ENCODE measurements at regions not wholly inside any gene's neighbourhood (a gene's known extent, or its start where the extent isn't known, plus 50 kb on each side); places are given as distances from the start of the nearest gene placed in this dataset.

DNA sequence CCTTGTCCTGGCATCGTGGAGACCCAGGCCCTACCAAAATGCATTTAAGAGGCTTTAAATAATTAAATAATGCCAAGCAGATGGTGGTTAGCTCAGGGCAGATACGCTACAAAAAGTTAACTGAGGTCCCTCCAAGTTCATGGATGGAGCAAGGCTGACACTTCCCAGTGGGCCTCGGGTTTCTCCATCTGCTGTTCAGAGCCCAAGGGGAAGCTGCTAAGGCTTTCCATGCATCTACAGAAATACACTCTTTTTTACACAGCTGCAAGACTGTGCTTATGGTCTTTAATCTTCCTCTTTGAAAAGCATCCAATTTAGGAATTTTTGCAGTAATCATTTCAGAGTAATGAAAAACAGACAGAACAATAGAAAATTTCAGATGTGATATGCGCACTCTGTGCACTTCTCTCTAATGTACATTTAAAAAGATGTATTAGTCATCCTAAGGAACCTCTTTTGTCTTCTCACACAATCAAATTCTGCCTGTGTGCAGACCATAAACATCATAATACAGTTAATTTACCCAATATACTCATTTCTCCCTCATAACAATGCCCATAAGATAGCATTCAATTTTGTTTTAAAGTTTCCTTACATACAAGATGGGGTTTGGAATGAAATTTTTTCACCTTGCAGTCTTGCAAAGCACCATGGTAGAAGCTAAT is 173.2 kb upstream of the ATP1B1 start:
- Histone ChIP-seq H3K4me3 (no peak overlapping the region), H3K9me3 (no peaks in the 10 kb centered on the region), H3K27me3 (no peaks in the 10 kb centered on the region), H3K36me3 (no peaks in the 10 kb centered on the region), H3K4me1 (no peaks in the 10 kb centered on the region), H3K27ac (no peak overlapping the region)
- intact Hi-C loops (cut with DNase I), result no loop called here
- ATAC-seq (no peak), DNase-seq (no peak)
- WGBS (ENCODE audit: insufficient coverage, low coverage, low lambda C conversion rate, missing lambda C conversion rate), result 95% methylated on average over 4 of the region's 4 CpGs
- TF ChIP-seq, protein P1, sequence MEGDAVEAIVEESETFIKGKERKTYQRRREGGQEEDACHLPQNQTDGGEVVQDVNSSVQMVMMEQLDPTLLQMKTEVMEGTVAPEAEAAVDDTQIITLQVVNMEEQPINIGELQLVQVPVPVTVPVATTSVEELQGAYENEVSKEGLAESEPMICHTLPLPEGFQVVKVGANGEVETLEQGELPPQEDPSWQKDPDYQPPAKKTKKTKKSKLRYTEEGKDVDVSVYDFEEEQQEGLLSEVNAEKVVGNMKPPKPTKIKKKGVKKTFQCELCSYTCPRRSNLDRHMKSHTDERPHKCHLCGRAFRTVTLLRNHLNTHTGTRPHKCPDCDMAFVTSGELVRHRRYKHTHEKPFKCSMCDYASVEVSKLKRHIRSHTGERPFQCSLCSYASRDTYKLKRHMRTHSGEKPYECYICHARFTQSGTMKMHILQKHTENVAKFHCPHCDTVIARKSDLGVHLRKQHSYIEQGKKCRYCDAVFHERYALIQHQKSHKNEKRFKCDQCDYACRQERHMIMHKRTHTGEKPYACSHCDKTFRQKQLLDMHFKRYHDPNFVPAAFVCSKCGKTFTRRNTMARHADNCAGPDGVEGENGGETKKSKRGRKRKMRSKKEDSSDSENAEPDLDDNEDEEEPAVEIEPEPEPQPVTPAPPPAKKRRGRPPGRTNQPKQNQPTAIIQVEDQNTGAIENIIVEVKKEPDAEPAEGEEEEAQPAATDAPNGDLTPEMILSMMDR (IDR thresholded peaks at IDR 0.05), result no peak
- no peak for TF ChIP-seq POLR2A (IDR thresholded peaks at IDR 0.05)

GRCh38 chr1:168939110-168939946 is 167.2 kb upstream of the ATP1B1 start:
- no peak for ATAC-seq
- H3K4me3 ChIP-seq, result no peak overlapping the region
- WGBS (ENCODE audit: insufficient coverage, low coverage, low lambda C conversion rate, missing lambda C conversion rate), result 24% methylated on average over 3 of the region's 3 CpGs
- H3K4me1 ChIP-seq, result no peaks in the 10 kb centered on the region
- no peaks in the 10 kb centered on the region for H3K36me3 ChIP-seq
- no peak overlapping the region for H3K27ac ChIP-seq
- TF ChIP-seq, protein P1 (IDR thresholded peaks at IDR 0.05), result no peak
- no peak for TF ChIP-seq POLR2A (IDR thresholded peaks at IDR 0.05)
- no peak for DNase-seq
- no peaks in the 10 kb centered on the region for H3K27me3 ChIP-seq
- no peaks in the 10 kb centered on the region for H3K9me3 ChIP-seq
- intact Hi-C loops (cut with DNase I), result no loop called here

DNA sequence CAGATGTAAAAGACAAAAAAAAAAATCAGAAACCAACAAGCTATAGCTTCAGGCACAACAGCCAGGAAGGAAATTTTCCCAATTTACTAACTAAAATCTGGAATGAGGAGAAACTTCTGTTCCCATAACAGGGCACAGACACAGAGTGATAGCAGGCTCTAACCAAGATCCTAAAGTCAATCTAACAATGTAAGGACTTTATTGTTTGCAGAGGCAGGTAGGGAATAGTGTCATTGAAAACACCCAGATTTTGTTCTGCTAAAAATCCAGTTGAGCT is 166.6 kb upstream of the ATP1B1 start:
- no peaks in the 10 kb centered on the region for H3K36me3 ChIP-seq
- no peak for TF ChIP-seq POLR2A (IDR thresholded peaks at IDR 0.05)
- TF ChIP-seq, protein P1 (IDR thresholded peaks at IDR 0.05), result no peak
- DNase-seq (no peak), ATAC-seq (no peak)
- intact Hi-C loops (cut with DNase I), result no loop called here
- no peaks in the 10 kb centered on the region for H3K9me3 ChIP-seq
- H3K27me3 ChIP-seq, result no peaks in the 10 kb centered on the region
- no peak overlapping the region for H3K4me3 ChIP-seq
- no peak overlapping the region for H3K27ac ChIP-seq
- no peaks in the 10 kb centered on the region for H3K4me1 ChIP-seq

- H3K27me3 ChIP-seq, result no peaks in the 10 kb centered on the region
These were observed 164.8 kb upstream of the ATP1B1 start for GRCh38 chr1:168941640-168942039.

More at GRCh38 chr1:168941640-168942039, 164.8 kb upstream of the ATP1B1 start:
- Histone ChIP-seq H3K36me3 (no peaks in the 10 kb centered on the region), H3K27ac (no peak overlapping the region), H3K9me3 (no peaks in the 10 kb centered on the region), H3K4me1 (peaks cover 0 to 10% (median 3%) of the 10 kb centered on the region in 4 donors), H3K4me3 (no peak overlapping the region)
- TF ChIP-seq, protein P1 (IDR thresholded peaks at IDR 0.05), result no peak
- TF ChIP-seq POLR2A (IDR thresholded peaks at IDR 0.05), result no peak
- intact Hi-C loops (cut with DNase I), result no loop called here
- DNase-seq (no peak), ATAC-seq (no peak)

Measured in right lobe of liver (tissue), 6 donors.